WTC11 (cell line): ENCODE measurements at regions not wholly inside any gene's neighbourhood (a gene's known extent, or its start where the extent isn't known, plus 50 kb on each side); places are given as distances from the start of the nearest gene placed in this dataset.

Experiments used
- CTCF ChIP-seq: fragments of 200-600 bp; IDR thresholded peaks from 2 replicates; pipeline ENCODE4 v1.8.0; 2022; ENCODE audit warnings: antibody characterized with exemption
- ZNF317 ChIP-seq: sonication (generic); formaldehyde crosslinking; IDR thresholded peaks from 2 replicates; pipeline ENCODE4 v1.8.1; 2023; ENCODE audit warnings: low read depth, mild to moderate bottlenecking, moderate library complexity, missing genetic modification reagents, borderline replicate concordance
- ZNF671 ChIP-seq: fragments of 250-450 bp; sonication (Bioruptor Pico); IDR thresholded peaks from 2 replicates; pipeline ENCODE4 v1.8.0; 2021; ENCODE audit warnings: mild to moderate bottlenecking

GRCh38 chr10:110414548-110415309 lies 83.0 kb upstream of the DUSP5 start:
- TF ChIP-seq ZNF671 (CRISPR knock-in tag) (no peak), CTCF (no peak), ZNF317 (CRISPR knock-in tag) (no peak)
